K562 (cell line): ENCODE measurements at regions not wholly inside any gene's neighbourhood (a gene's known extent, or its start where the extent isn't known, plus 50 kb on each side); places are given as distances from the start of the nearest gene placed in this dataset.

Source experiments
- ATAC-seq: fragments of 200-7000 bp; cut with Tn5 transposase; 3 replicates; pipeline ENCODE4 v1.9.1; 2020; ENCODE audit warnings: moderate library complexity
- BruUV-seq: library from RNA; stranded (reverse); fragments of 400-500 nt; replicated peaks from 2 replicates; lab custom pipeline; 2021; lab: Mats Ljungman, UMichigan
- CTCF ChIA-PET: fragments of 300-600 bp; formaldehyde crosslinking; extraction: SDS; loops from one replicate; lab custom pipeline; 2021; ENCODE audit warnings: low intra/inter-chr PET ratio; lab: Yijun Ruan, JAX
- POLR2A ChIA-PET: fragments of 300-600, 350-650 bp; sonication (Branson Sonifier 250); formaldehyde crosslinking; extraction: SDS; loops from one replicate; lab custom pipeline; 2021; ENCODE audit warnings: antibody characterized with exemption, inconsistent platforms; lab: Yijun Ruan, JAX
- DNase-seq, 4 experiments: peaks; one replicate each; pipeline versions ENCODE4 v3.0.0 to v3.0.0-alpha.2; 2011 to 2018; ENCODE audit warnings: low spot score in 3 of 4, mixed read lengths in 3 of 4; ENCODE audit errors: extremely low read depth in 1 of 4
- FAIRE-seq: peaks from 2 replicates; lab custom pipeline; 2011; peaks lifted over from hg19 to GRCh38; lab: Jason Lieb, UNC
- H2AFZ ChIP-seq: 2 replicates; pipeline ENCODE4 v1.6.0; 2011; ENCODE audit warnings: low read depth, low read length, control low read depth, inconsistent platforms
- H3K27ac ChIP-seq: fragments of 200-600 bp; 3 replicates; pipeline ENCODE4 v1.8.0; 2011; ENCODE audit warnings: low read depth, mild to moderate bottlenecking, control low read depth, inconsistent platforms, low read length, moderate library complexity, mixed read lengths; ENCODE audit errors: extremely low read depth
- H3K27me3 ChIP-seq, 2 experiments: fragments of 300-600 bp in 1 of 2; 2 replicates in 1 of 2; 3 replicates in 1 of 2; pipeline versions ENCODE4 v1.6.0 to v1.8.0; 2011; ENCODE audit warnings: inconsistent platforms in 2 of 2, low read length in 2 of 2, mild to moderate bottlenecking in 1 of 2, mixed read lengths in 1 of 2, moderate library complexity in 1 of 2; ENCODE audit not compliant: control insufficient read depth in 2 of 2, insufficient read depth in 2 of 2
- H3K36me3 ChIP-seq: fragments of 300-600 bp; 3 replicates; pipeline ENCODE4 v1.8.0; 2011; ENCODE audit warnings: mild to moderate bottlenecking, low read length, inconsistent platforms; ENCODE audit not compliant: control insufficient read depth, insufficient read depth
- H3K4me1 ChIP-seq, 2 experiments: fragments of 200-600 bp in 1 of 2; replicated peaks in 1 of 2; 2 replicates in 1 of 2; 3 replicates in 1 of 2; pipeline versions ENCODE4 v1.5.1 to v1.8.0; 2011; ENCODE audit warnings: inconsistent platforms in 2 of 2, low read length in 2 of 2, mild to moderate bottlenecking in 1 of 2, mixed read lengths in 1 of 2, moderate library complexity in 1 of 2; ENCODE audit not compliant: control insufficient read depth in 2 of 2, insufficient read depth in 2 of 2
- H3K4me2 ChIP-seq: 2 replicates; pipeline ENCODE4 v1.6.1; 2011; ENCODE audit warnings: low read length, control low read depth, inconsistent platforms, mixed read lengths; ENCODE audit not compliant: insufficient read depth
- H3K4me3 ChIP-seq: fragments of 200-600 bp; sonication (generic), shearing (Covaris generic); 2 replicates; pipeline ENCODE4 v1.5.1; 2016; ENCODE audit warnings: control low read depth, inconsistent platforms
- H3K79me2 ChIP-seq: fragments of 200-600 bp; 3 replicates; pipeline ENCODE4 v1.8.0; 2011; ENCODE audit warnings: low read length, inconsistent platforms; ENCODE audit not compliant: control insufficient read depth, insufficient read depth
- H3K9ac ChIP-seq, 2 experiments: 2 replicates each; pipeline versions ENCODE4 v1.6.0 to v1.6.1; 2011; ENCODE audit warnings: low read depth in 2 of 2, low read length in 2 of 2, control low read depth in 1 of 2, inconsistent platforms in 1 of 2, mild to moderate bottlenecking in 1 of 2, mixed read lengths in 1 of 2; ENCODE audit not compliant: insufficient read depth in 1 of 2
- H3K9me1 ChIP-seq: one replicate; pipeline ENCODE4 v1.6.0; 2011; ENCODE audit warnings: inconsistent platforms, mild to moderate bottlenecking, low read length, moderate library complexity; ENCODE audit not compliant: control insufficient read depth, insufficient read depth
- H3K9me3 ChIP-seq: replicated peaks from 2 replicates; pipeline ENCODE4 v1.5.1; 2011; ENCODE audit warnings: low read depth, low read length, inconsistent platforms; ENCODE audit not compliant: control insufficient read depth, insufficient read depth
- H4K20me1 ChIP-seq: replicated peaks from 2 replicates; pipeline ENCODE4 v1.6.1; 2011; ENCODE audit warnings: low read length, inconsistent platforms, mixed read lengths; ENCODE audit not compliant: control insufficient read depth, insufficient read depth
- C11orf30 ChIP-seq: fragments of 450-650 bp; IDR thresholded peaks from 2 replicates; pipeline ENCODE4 v1.6.1; 2016; ENCODE audit warnings: low read depth, mild to moderate bottlenecking
- CC2D1A ChIP-seq: fragments of 450-650 bp; IDR thresholded peaks from 2 replicates; pipeline ENCODE4 v1.6.1; 2017; ENCODE audit warnings: mild to moderate bottlenecking
- CEBPB ChIP-seq: fragments of 450-650 bp; IDR thresholded peaks from 2 replicates; pipeline ENCODE4 v1.6.1; 2016; ENCODE audit warnings: missing genetic modification characterization, missing compliant biosample characterization
- CEBPG ChIP-seq, 3 experiments: fragments of 200-800 bp in 1 of 3; sonication (Bioruptor generic) in 1 of 3; sonication (generic) in 1 of 3; formaldehyde crosslinking in 1 of 3; IDR thresholded peaks in 2 of 3; conservative IDR thresholded peaks in 1 of 3; 2 replicates each; pipeline versions ENCODE4 v1.6.1 to v1.8.0; 2016 to 2022; ENCODE audit warnings: missing compliant biosample characterization in 2 of 3, missing genetic modification characterization in 2 of 3, mild to moderate bottlenecking in 1 of 3, missing genetic modification reagents in 1 of 3
- PCBP2 ChIP-seq: fragments of 200-400 bp; formaldehyde crosslinking; IDR thresholded peaks from 2 replicates; pipeline ENCODE4 v1.6.1; 2018; ENCODE audit warnings: low read length, low read depth, mild to moderate bottlenecking, moderate library complexity; ENCODE audit not compliant: poor library complexity, severe bottlenecking
- POLR2A ChIP-seq: fragments of 450-650 bp; conservative IDR thresholded peaks from 2 replicates; pipeline ENCODE4 v1.6.1; 2016
- POLR2H ChIP-seq: IDR thresholded peaks from 2 replicates; pipeline ENCODE4 v1.6.1; 2016; ENCODE audit warnings: missing genetic modification characterization, low read depth, mild to moderate bottlenecking, control low read depth, missing compliant biosample characterization, moderate library complexity
- RBM34 ChIP-seq: fragments of 200-400 bp; formaldehyde crosslinking; IDR thresholded peaks from 2 replicates; pipeline ENCODE4 v1.6.1; 2018; ENCODE audit warnings: low read length, borderline replicate concordance; ENCODE audit not compliant: insufficient read depth
- ZC3H11A ChIP-seq: IDR thresholded peaks from 2 replicates; pipeline ENCODE4 v1.6.1; 2012; ENCODE audit warnings: low read depth, low read length, improper control_type of control experiment
- ZNF354B ChIP-seq: fragments of 250-450 bp; sonication (Bioruptor Pico); IDR thresholded peaks from 2 replicates; pipeline ENCODE4 v1.4.0; 2020
- WGBS: fragments of 100-300 bp; shearing (Covaris generic); methylation state at CpG from one replicate; pipeline ENCODE4 v1.1.6; 2016; ENCODE audit warnings: low coverage, mixed read lengths; ENCODE audit not compliant: insufficient coverage; ENCODE audit errors: missing lambda C conversion rate; 5-methylcytosine and 5-hydroxymethylcytosine counted together
- in situ Hi-C: fragments of 300-500 bp; cut with MboI; formaldehyde crosslinking; loops from 4 replicates; pipeline ENCODE4 v1.15.0; 2018; ENCODE audit warnings: inconsistent platforms, mixed read lengths
- intact Hi-C: fragments of 100-400 bp; cut with micrococcal nuclease; formaldehyde crosslinking; loops from 2 replicates; pipeline ENCODE4 v1.14.2; 2022
- TF ChIP-seq, protein P1 (sequence below), 2 experiments: fragments of 450-650 bp; conservative IDR thresholded peaks; 2 replicates each; pipeline ENCODE4 v1.6.1; 2017; ENCODE audit warnings: mild to moderate bottlenecking in 2 of 2, moderate library complexity in 2 of 2
- TF ChIP-seq, protein P2 (sequence below): sonication (generic); IDR thresholded peaks from 2 replicates; pipeline ENCODE4 v1.6.1; 2016
- TF ChIP-seq, protein P3 (sequence below): fragments of 250-450 bp; sonication (Bioruptor Pico); IDR thresholded peaks from 2 replicates; pipeline ENCODE4 v1.5.1; 2021; ENCODE audit warnings: mild to moderate bottlenecking
- TF ChIP-seq, protein P4 (sequence below), 2 experiments: fragments of 200-800 bp in 1 of 2; sonication (Bioruptor generic) in 1 of 2; sonication (generic) in 1 of 2; formaldehyde crosslinking in 1 of 2; IDR thresholded peaks in 1 of 2; conservative IDR thresholded peaks in 1 of 2; 2 replicates each; pipeline versions ENCODE4 v1.5.0 to v1.6.1; 2016 to 2020; ENCODE audit warnings: missing compliant biosample characterization in 1 of 2, missing genetic modification characterization in 1 of 2, missing genetic modification reagents in 1 of 2
- TF ChIP-seq, protein P5 (sequence below): fragments of 250-450 bp; sonication (Bioruptor Pico); IDR thresholded peaks from 2 replicates; pipeline ENCODE4 v1.4.0; 2020; ENCODE audit warnings: mild to moderate bottlenecking

DNA sequence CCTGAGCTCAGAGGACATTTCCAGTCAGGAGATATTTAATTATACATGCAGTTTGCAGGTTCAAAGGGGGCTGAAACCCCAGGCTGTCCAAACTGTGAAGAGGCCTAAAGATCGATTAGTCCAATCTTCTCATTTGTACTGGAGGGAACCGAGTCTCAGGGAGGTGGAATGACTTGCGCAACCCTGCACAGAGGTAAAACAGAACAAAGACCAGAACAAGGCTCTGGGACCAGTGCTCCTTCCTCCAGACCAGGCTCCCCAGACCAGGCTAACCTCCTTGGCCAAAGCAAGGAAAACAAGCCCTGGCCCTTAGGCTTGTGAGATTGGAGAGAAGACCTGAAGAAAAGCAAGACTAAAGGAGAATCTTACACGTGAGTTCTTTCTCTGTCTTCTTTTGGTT lies 120.8 kb downstream of the ENC1 start:
- intact Hi-C loops (no loop called here), in situ Hi-C loops (no loop called here)
- Histone ChIP-seq H3K9me3 (no peaks in the 10 kb centered on the region; the same call in 1 of the 2 replicates), H3K9me1 (no peaks in the 10 kb centered on the region), H3K27ac (no peak overlapping the region), H3K27me3 (no peaks in the 10 kb centered on the region; a peak in 1 of 5 replicates), H3K4me2 (no peak overlapping the region), H3K9ac (no peak overlapping the region), H4K20me1 (no peaks in the 10 kb centered on the region), H3K4me3 (no peak overlapping the region), H3K36me3 (no peaks in the 10 kb centered on the region), H3K4me1 (no peaks in the 10 kb centered on the region), H2AFZ (no peak overlapping the region), H3K79me2 (no peaks in the 10 kb centered on the region)
- ATAC-seq (no peak), FAIRE-seq (no peak), DNase-seq (no peak)
- 18% methylated on average over 4 of the region's 4 CpGs for WGBS
- CTCF ChIA-PET: no interaction called here
- POLR2A ChIA-PET: interaction anchor here (1.9 kb wide), 1 partner anchor 12 kb away, joined by 5 read pairs; no protein-coding TSS in a partner anchor
- BruUV-seq: no TSS peak
- TF ChIP-seq, protein P1, sequence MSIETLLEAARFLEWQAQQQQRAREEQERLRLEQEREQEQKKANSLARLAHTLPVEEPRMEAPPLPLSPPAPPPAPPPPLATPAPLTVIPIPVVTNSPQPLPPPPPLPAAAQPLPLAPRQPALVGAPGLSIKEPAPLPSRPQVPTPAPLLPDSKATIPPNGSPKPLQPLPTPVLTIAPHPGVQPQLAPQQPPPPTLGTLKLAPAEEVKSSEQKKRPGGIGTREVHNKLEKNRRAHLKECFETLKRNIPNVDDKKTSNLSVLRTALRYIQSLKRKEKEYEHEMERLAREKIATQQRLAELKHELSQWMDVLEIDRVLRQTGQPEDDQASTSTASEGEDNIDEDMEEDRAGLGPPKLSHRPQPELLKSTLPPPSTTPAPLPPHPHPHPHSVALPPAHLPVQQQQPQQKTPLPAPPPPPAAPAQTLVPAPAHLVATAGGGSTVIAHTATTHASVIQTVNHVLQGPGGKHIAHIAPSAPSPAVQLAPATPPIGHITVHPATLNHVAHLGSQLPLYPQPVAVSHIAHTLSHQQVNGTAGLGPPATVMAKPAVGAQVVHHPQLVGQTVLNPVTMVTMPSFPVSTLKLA (conservative IDR thresholded peaks at IDR 0.05): no peak
- TF ChIP-seq, protein P2, sequence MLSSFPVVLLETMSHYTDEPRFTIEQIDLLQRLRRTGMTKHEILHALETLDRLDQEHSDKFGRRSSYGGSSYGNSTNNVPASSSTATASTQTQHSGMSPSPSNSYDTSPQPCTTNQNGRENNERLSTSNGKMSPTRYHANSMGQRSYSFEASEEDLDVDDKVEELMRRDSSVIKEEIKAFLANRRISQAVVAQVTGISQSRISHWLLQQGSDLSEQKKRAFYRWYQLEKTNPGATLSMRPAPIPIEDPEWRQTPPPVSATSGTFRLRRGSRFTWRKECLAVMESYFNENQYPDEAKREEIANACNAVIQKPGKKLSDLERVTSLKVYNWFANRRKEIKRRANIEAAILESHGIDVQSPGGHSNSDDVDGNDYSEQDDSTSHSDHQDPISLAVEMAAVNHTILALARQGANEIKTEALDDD: no peak
- TF ChIP-seq CEBPB (peak; percentile 67), ZNF354B (CRISPR knock-in tag) (no peak), CEBPG (CRISPR knock-in tag; IDR thresholded peaks at IDR 0.05) (no peak), CEBPG (tag; conservative IDR thresholded peaks at IDR 0.05 in 1 of 2, IDR thresholded peaks at IDR 0.05 in 1 of 2) (0 out of 4 replicates have a peak, but pooled peaks of 1 of the 2 experiments have one; percentile 10), POLR2H (tag) (no peak), RBM34 (no peak), POLR2A (no peak), C11orf30 (no peak), PCBP2 (no peak), CC2D1A (no peak), ZC3H11A (no peak)
- TF ChIP-seq, protein P3, sequence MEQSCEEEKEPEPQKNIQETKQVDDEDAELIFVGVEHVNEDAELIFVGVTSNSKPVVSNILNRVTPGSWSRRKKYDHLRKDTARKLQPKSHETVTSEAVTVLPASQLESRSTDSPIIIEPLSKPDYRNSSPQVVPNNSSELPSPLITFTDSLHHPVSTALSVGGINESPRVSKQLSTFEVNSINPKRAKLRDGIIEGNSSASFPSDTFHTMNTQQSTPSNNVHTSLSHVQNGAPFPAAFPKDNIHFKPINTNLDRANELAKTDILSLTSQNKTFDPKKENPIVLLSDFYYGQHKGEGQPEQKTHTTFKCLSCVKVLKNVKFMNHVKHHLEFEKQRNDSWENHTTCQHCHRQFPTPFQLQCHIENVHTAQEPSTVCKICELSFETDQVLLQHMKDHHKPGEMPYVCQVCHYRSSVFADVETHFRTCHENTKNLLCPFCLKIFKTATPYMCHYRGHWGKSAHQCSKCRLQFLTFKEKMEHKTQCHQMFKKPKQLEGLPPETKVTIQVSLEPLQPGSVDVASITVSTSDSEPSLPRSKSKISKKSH (CRISPR knock-in tag): no peak
- TF ChIP-seq, protein P4, sequence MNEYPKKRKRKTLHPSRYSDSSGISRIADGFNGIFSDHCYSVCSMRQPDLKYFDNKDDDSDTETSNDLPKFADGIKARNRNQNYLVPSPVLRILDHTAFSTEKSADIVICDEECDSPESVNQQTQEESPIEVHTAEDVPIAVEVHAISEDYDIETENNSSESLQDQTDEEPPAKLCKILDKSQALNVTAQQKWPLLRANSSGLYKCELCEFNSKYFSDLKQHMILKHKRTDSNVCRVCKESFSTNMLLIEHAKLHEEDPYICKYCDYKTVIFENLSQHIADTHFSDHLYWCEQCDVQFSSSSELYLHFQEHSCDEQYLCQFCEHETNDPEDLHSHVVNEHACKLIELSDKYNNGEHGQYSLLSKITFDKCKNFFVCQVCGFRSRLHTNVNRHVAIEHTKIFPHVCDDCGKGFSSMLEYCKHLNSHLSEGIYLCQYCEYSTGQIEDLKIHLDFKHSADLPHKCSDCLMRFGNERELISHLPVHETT (CRISPR knock-in tag; conservative IDR thresholded peaks at IDR 0.05 in 1 of 2, IDR thresholded peaks at IDR 0.05 in 1 of 2): no peak
- TF ChIP-seq, protein P5, sequence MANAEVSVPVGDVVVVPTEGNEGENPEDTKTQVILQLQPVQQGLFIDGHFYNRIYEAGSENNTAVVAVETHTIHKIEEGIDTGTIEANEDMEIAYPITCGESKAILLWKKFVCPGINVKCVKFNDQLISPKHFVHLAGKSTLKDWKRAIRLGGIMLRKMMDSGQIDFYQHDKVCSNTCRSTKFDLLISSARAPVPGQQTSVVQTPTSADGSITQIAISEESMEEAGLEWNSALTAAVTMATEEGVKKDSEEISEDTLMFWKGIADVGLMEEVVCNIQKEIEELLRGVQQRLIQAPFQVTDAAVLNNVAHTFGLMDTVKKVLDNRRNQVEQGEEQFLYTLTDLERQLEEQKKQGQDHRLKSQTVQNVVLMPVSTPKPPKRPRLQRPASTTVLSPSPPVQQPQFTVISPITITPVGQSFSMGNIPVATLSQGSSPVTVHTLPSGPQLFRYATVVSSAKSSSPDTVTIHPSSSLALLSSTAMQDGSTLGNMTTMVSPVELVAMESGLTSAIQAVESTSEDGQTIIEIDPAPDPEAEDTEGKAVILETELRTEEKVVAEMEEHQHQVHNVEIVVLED: no peak
